Mesenchymal stem cell (in vitro differentiated cells and primary cell): ENCODE measurements at regions not wholly inside any gene's neighbourhood (a gene's known extent, or its start where the extent isn't known, plus 50 kb on each side); places are given as distances from the start of the nearest gene placed in this dataset.

Experiments used
- DNase-seq: peaks from one replicate; pipeline ENCODE4 v3.0.0-alpha.2; 2013
- H2AFZ ChIP-seq: one replicate; pipeline ENCODE4 v1.6.1; 2013; ENCODE audit warnings: low read depth, mild to moderate bottlenecking, control low read depth, inconsistent platforms, low read length, moderate library complexity
- H2AK5ac ChIP-seq: 2 replicates; pipeline ENCODE4 v1.6.1; 2013; ENCODE audit warnings: low read length, moderate library complexity, mild to moderate bottlenecking, inconsistent platforms; ENCODE audit not compliant: severe bottlenecking
- H2BK120ac ChIP-seq: one replicate; pipeline ENCODE4 v1.6.1; 2013; ENCODE audit warnings: low read depth, mild to moderate bottlenecking, inconsistent platforms, low read length, moderate library complexity
- H2BK12ac ChIP-seq, 2 experiments: one replicate each; pipeline ENCODE4 v1.6.1; 2013; ENCODE audit warnings: inconsistent platforms in 2 of 2, low read length in 2 of 2, mild to moderate bottlenecking in 2 of 2, moderate library complexity in 2 of 2, control low read depth in 1 of 2
- H2BK15ac ChIP-seq: one replicate; pipeline ENCODE4 v1.6.1; 2013; ENCODE audit warnings: mild to moderate bottlenecking, low read depth, inconsistent platforms; ENCODE audit not compliant: poor library complexity, severe bottlenecking
- H2BK5ac ChIP-seq: 2 replicates; pipeline ENCODE4 v1.6.1; 2013; ENCODE audit warnings: low read depth, mild to moderate bottlenecking, low read length, control low read depth, inconsistent platforms; ENCODE audit not compliant: poor library complexity, severe bottlenecking
- H3K14ac ChIP-seq, 2 experiments: one replicate each; pipeline ENCODE4 v1.6.1; 2013; ENCODE audit warnings: inconsistent platforms in 2 of 2, low read length in 2 of 2, control low read depth in 1 of 2, mild to moderate bottlenecking in 1 of 2, moderate library complexity in 1 of 2
- H3K18ac ChIP-seq, 2 experiments: one replicate each; pipeline ENCODE4 v1.6.1; 2013; ENCODE audit warnings: inconsistent platforms in 2 of 2, low read length in 2 of 2, control low read depth in 1 of 2, low read depth in 1 of 2, mild to moderate bottlenecking in 1 of 2
- H3K23ac ChIP-seq, 2 experiments: one replicate each; pipeline ENCODE4 v1.6.1; 2013; ENCODE audit warnings: inconsistent platforms in 2 of 2, low read length in 2 of 2, mild to moderate bottlenecking in 2 of 2, moderate library complexity in 2 of 2, control low read depth in 1 of 2
- H3K27ac ChIP-seq: 2 replicates; pipeline ENCODE4 v1.5.1; 2013; ENCODE audit warnings: mild to moderate bottlenecking, moderate library complexity, low read length, control low read depth, inconsistent platforms; ENCODE audit not compliant: poor library complexity, severe bottlenecking
- H3K27me3 ChIP-seq, 2 experiments: 2 replicates each; pipeline versions ENCODE4 v1.6.1 to v1.7.0; 2013; ENCODE audit warnings: low read length in 2 of 2, mild to moderate bottlenecking in 2 of 2, moderate library complexity in 2 of 2, control low read depth in 1 of 2, inconsistent platforms in 1 of 2; ENCODE audit not compliant: control insufficient read depth in 1 of 2, insufficient read depth in 1 of 2
- H3K36me3 ChIP-seq, 2 experiments: 2 replicates each; pipeline versions ENCODE4 v1.6.1 to v1.7.0; 2013; ENCODE audit warnings: low read length in 2 of 2, control low read depth in 1 of 2, inconsistent platforms in 1 of 2, low read depth in 1 of 2, mild to moderate bottlenecking in 1 of 2; ENCODE audit not compliant: insufficient read depth in 2 of 2, control insufficient read depth in 1 of 2
- H3K4ac ChIP-seq, 2 experiments: one replicate each; pipeline ENCODE4 v1.6.1; 2013; ENCODE audit warnings: inconsistent platforms in 2 of 2, low read length in 2 of 2, mild to moderate bottlenecking in 2 of 2, moderate library complexity in 2 of 2, control low read depth in 1 of 2, low read depth in 1 of 2
- H3K4me1 ChIP-seq: 2 replicates; pipeline ENCODE4 v1.6.1; 2013; ENCODE audit warnings: low read depth, low read length, control low read depth; ENCODE audit not compliant: control insufficient read depth, insufficient read depth
- H3K4me2 ChIP-seq: 2 replicates; pipeline ENCODE4 v1.6.1; 2013; ENCODE audit warnings: low read length, mild to moderate bottlenecking, inconsistent platforms; ENCODE audit not compliant: poor library complexity, severe bottlenecking
- H3K4me3 ChIP-seq, 2 experiments: 2 replicates each; pipeline versions ENCODE4 v1.5.1 to v1.7.0; 2013; ENCODE audit warnings: low read length in 2 of 2, mild to moderate bottlenecking in 2 of 2, control low read depth in 1 of 2, low read depth in 1 of 2; ENCODE audit not compliant: insufficient read depth in 1 of 2
- H3K79me1 ChIP-seq: replicated peaks from 2 replicates; pipeline ENCODE4 v1.6.1; 2013; ENCODE audit warnings: mild to moderate bottlenecking, control low read depth, low read length, inconsistent platforms; ENCODE audit not compliant: poor library complexity, severe bottlenecking
- H3K9ac ChIP-seq: 2 replicates; pipeline ENCODE4 v1.7.0; 2013; ENCODE audit warnings: mild to moderate bottlenecking, low read length, moderate library complexity
- H3K9me3 ChIP-seq: 2 replicates; pipeline ENCODE4 v1.7.0; 2013; ENCODE audit warnings: mild to moderate bottlenecking, low read length; ENCODE audit not compliant: control insufficient read depth
- H4K8ac ChIP-seq: one replicate; pipeline ENCODE4 v1.6.1; 2013; ENCODE audit warnings: inconsistent platforms, mild to moderate bottlenecking, low read length, moderate library complexity
- H4K91ac ChIP-seq: one replicate; pipeline ENCODE4 v1.6.1; 2013; ENCODE audit warnings: mild to moderate bottlenecking, low read length, inconsistent platforms
- WGBS: methylation state at CpG from one replicate; pipeline ENCODE4 v1.1.7; 2013; ENCODE audit warnings: mixed read lengths; 5-methylcytosine and 5-hydroxymethylcytosine counted together

GRCh38 chr9:87343816-87344430 lies 153.7 kb upstream of the DAPK1 start:
- DNase-seq = no peak
- Histone ChIP-seq H3K23ac (no peak overlapping the region), H3K14ac (no peak overlapping the region), H3K4me2 (no peak overlapping the region), H2BK5ac (no peak overlapping the region), H3K36me3 (no peaks in the 10 kb centered on the region), H4K91ac (no peak overlapping the region), H3K18ac (no peak overlapping the region), H3K27ac (peak overlapping the region; percentile 21), H2AFZ (no peak overlapping the region), H3K9ac (no peak overlapping the region), H3K4ac (no peak overlapping the region), H2BK12ac (peak overlapping the region in 1 of 2 experiments; percentile 35), H2AK5ac (peak overlapping the region; percentile 88), H3K79me1 (no peaks in the 10 kb centered on the region), H3K4me3 (no peak overlapping the region), H2BK15ac (peak overlapping the region; percentile 9), H2BK120ac (no peak overlapping the region), H3K9me3 (peaks cover 4% of the 10 kb centered on the region), H3K27me3 (no peaks in the 10 kb centered on the region), H3K4me1 (peaks cover 15% of the 10 kb centered on the region), H4K8ac (no peak overlapping the region)
- WGBS = 68% methylated on average over 3 of the region's 5 CpGs

DNA sequence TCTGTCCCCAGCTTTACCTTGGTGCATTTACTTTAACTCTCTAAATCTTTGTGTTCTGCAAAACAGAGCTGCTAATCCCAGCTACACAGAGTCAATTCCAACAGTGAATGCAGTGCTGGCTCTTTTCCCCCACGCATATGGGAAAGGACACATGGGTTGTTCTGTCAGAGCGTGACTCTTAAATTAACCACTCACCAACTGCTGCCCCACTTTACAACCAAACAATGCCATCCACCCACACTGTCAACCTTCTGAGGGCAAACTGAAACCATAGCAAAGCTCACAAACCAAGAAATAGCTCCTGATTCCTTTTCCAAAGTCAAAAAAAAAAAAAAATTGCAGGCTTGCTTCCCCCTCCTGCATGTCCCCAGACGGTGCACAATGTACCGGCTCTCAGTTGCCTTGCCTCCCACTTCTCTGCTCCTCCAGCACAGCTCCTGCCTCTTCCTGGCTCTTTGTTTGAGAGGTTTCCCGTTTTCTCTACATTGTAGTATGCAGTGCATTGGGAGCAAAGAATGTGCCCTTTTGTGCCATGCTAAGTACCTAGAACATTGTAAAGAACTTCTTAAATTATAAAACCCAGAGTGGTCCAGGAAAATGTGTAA lies 151.5 kb upstream of the DAPK1 start:
- peaks cover 14% of the 10 kb centered on the region for H3K4me1 ChIP-seq
- peaks cover 8% of the 10 kb centered on the region for H3K9me3 ChIP-seq
- H4K8ac ChIP-seq = no peak overlapping the region
- no peak overlapping the region for H3K23ac ChIP-seq
- no peak overlapping the region for H2BK15ac ChIP-seq
- no peak overlapping the region for H3K4me3 ChIP-seq
- H3K79me1 ChIP-seq = no peaks in the 10 kb centered on the region
- H3K27me3 ChIP-seq = no peaks in the 10 kb centered on the region
- H3K14ac ChIP-seq = no peak overlapping the region
- no peak for DNase-seq
- no peak overlapping the region for H4K91ac ChIP-seq
- no peak overlapping the region for H3K4ac ChIP-seq
- H2BK12ac ChIP-seq = no peak overlapping the region
- 71% methylated on average over 4 of the region's 5 CpGs for WGBS
- H3K36me3 ChIP-seq = no peaks in the 10 kb centered on the region
- no peak overlapping the region for H3K4me2 ChIP-seq
- no peak overlapping the region for H2AFZ ChIP-seq
- no peak overlapping the region for H2BK120ac ChIP-seq
- H2BK5ac ChIP-seq = no peak overlapping the region
- H2AK5ac ChIP-seq = no peak overlapping the region
- H3K9ac ChIP-seq = no peak overlapping the region
- H3K18ac ChIP-seq = no peak overlapping the region
- H3K27ac ChIP-seq = no peak overlapping the region

DNA sequence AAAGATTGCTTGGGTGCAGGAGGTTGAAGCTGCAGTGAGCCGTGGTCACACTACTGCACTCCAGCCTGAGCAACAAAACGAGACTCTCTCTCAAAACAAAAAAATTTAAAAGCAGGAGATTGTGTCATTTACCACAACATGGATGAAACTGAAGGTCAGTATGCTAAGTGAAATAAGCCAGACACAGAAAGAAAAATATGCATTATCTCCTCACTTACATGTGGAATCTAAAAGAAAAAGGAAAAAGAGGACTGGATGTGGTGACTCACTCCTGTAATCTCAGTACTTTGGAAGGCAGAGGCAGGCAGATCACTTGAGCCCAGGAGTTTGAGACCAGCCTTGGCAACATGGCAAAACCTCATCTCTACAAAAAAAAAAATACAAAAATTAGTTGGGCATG lies 146.8 kb upstream of the DAPK1 start:
- peaks cover 4% of the 10 kb centered on the region for H3K9me3 ChIP-seq
- H2BK120ac ChIP-seq = no peak overlapping the region
- H3K27me3 ChIP-seq = no peaks in the 10 kb centered on the region
- H3K79me1 ChIP-seq = no peaks in the 10 kb centered on the region
- no peak overlapping the region for H3K27ac ChIP-seq
- H2AK5ac ChIP-seq = no peak overlapping the region
- no CpG with 5 or more reads among the region's 2 CpGs for WGBS
- peaks cover 1% of the 10 kb centered on the region for H3K4me1 ChIP-seq
- no peak overlapping the region for H3K9ac ChIP-seq
- no peak overlapping the region for H3K18ac ChIP-seq
- H2BK15ac ChIP-seq = no peak overlapping the region
- H4K91ac ChIP-seq = no peak overlapping the region
- no peak overlapping the region for H2BK12ac ChIP-seq
- no peak overlapping the region for H3K4ac ChIP-seq
- H3K14ac ChIP-seq = no peak overlapping the region
- H2AFZ ChIP-seq = no peak overlapping the region
- DNase-seq = peak; percentile 77
- no peak overlapping the region for H3K23ac ChIP-seq
- no peak overlapping the region for H4K8ac ChIP-seq
- H2BK5ac ChIP-seq = no peak overlapping the region
- H3K4me2 ChIP-seq = no peak overlapping the region
- no peak overlapping the region for H3K4me3 ChIP-seq
- no peaks in the 10 kb centered on the region for H3K36me3 ChIP-seq

DNA sequence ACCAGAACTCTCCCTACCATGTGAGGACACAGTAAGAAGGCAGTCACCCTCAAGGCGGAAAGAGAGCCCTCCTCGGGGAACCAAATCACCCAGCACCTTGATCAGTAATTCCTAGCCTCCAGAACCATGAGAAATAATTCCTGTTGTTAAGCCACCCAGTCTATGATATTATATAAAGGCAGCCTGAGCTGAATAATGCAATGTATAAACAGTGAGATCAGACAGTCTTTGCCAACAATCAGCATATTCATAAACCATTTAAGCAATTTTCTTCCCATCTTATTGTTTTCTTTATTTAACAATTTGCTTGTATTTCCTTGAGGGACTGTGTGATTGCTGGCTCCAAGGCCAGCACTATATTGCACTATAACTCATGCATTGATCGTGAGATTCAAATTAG lies 144.4 kb upstream of the DAPK1 start:
- no peak overlapping the region for H3K4me2 ChIP-seq
- no peak overlapping the region for H3K18ac ChIP-seq
- no peak overlapping the region for H3K4me3 ChIP-seq
- H3K36me3 ChIP-seq = no peaks in the 10 kb centered on the region
- peaks cover 1% of the 10 kb centered on the region for H3K4me1 ChIP-seq
- H3K14ac ChIP-seq = no peak overlapping the region
- H4K91ac ChIP-seq = no peak overlapping the region
- H3K4ac ChIP-seq = no peak overlapping the region
- no peak overlapping the region for H2BK120ac ChIP-seq
- H3K9me3 ChIP-seq = peaks cover 4% of the 10 kb centered on the region
- H2BK12ac ChIP-seq = no peak overlapping the region
- H3K23ac ChIP-seq = no peak overlapping the region
- H4K8ac ChIP-seq = no peak overlapping the region
- no peak overlapping the region for H3K9ac ChIP-seq
- H2AFZ ChIP-seq = no peak overlapping the region
- DNase-seq = no peak
- 100% methylated on average over 1 of the region's 3 CpGs for WGBS
- no peak overlapping the region for H2BK15ac ChIP-seq
- H2AK5ac ChIP-seq = no peak overlapping the region
- no peaks in the 10 kb centered on the region for H3K27me3 ChIP-seq
- no peak overlapping the region for H2BK5ac ChIP-seq
- H3K27ac ChIP-seq = no peak overlapping the region
- no peaks in the 10 kb centered on the region for H3K79me1 ChIP-seq
